NCI-H1417 treated with DMSO at 0.1 percent for 48 hours (cell line): ENCODE measurements at regions not wholly inside any gene's neighbourhood (a gene's known extent, or its start where the extent isn't known, plus 50 kb on each side); places are given as distances from the start of the nearest gene placed in this dataset.
"Not testable (repeated sequence)": the region's sequence is repeated elsewhere in the genome, so short reads cannot be mapped to it uniquely, and the experiment has no call there.

Source experiments
- DNase-seq: peaks from one replicate; lab custom pipeline; 2025; lab: John Stamatoyannopoulos, UW

GRCh38 chr13:65679240-65679639 is 1550.9 kb downstream of the PCDH9 start:
- no peak for DNase-seq

GRCh38 chr13:65677906-65678305 is 1552.2 kb downstream of the PCDH9 start:
- no peak for DNase-seq

GRCh38 chr13:65675383-65675782 is 1554.8 kb downstream of the PCDH9 start:
- DNase-seq: not testable (repeated sequence)

GRCh38 chr13:65670014-65670625 is 1560.0 kb downstream of the PCDH9 start:
- no peak for DNase-seq

GRCh38 chr13:65660731-65661130 is 1569.4 kb downstream of the PCDH9 start:
- no peak for DNase-seq

- DNase-seq: no peak
Observed at GRCh38 chr13:65656740-65657329, 1573.3 kb downstream of the PCDH9 start.

DNA sequence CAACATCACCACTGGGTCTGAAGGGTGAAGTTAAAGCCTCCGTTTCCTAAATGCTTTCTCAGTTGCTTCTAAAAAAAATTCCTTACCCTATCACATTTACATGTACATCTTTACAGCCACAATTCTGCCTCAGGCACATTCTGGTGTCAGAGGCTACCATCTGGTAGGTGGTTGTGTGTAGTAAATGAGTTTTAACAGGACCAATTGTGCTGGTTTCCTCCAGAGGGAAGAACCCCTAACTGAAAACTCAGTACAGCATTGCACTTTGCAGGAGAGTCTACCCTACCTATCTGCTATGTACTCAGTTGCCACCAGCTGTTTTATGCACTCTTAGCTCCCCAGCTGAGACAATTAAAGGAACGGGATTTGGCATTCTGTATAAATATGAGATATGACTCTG is 1576.5 kb downstream of the PCDH9 start:
- no peak for DNase-seq

DNA sequence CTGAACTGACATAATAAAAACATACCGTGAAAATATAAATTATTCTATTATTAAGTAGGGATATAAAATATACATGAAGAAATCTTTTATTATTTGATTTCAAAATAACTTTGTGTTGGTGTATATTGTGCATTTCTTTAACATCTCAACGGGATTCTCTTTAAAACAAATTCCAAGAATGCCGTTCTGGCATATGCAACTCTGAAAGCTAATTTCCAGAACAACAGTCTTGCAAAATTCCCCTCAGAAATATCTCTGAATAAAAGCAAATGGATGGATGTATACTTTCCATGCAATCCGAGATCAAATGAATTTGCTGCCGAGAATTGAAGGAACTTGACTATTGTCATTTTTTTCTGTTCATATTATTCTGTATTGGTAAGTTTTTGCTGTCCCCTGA is 1579.8 kb downstream of the PCDH9 start:
- no peak for DNase-seq

- DNase-seq: no peak
Observed at GRCh38 chr13:65642996-65643395, 1587.1 kb downstream of the PCDH9 start.

DNA sequence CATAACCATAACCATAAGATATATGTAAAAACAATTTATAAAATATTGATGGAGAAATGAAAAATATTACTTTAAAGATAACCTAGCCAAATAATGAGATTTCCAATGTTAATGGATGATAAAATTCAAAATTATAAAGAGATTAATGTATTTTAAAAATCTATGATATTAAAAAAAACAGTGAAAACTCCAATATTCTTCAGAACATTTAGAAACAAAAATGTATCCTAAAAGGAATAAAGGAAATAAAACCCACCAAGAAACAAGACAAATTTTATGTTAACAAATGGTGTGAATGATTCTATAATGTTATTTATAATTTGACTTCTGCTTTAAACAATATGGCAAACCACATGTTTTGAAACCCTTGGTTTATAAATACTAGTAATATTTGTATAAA is 1587.8 kb downstream of the PCDH9 start:
- DNase-seq: no peak

DNA sequence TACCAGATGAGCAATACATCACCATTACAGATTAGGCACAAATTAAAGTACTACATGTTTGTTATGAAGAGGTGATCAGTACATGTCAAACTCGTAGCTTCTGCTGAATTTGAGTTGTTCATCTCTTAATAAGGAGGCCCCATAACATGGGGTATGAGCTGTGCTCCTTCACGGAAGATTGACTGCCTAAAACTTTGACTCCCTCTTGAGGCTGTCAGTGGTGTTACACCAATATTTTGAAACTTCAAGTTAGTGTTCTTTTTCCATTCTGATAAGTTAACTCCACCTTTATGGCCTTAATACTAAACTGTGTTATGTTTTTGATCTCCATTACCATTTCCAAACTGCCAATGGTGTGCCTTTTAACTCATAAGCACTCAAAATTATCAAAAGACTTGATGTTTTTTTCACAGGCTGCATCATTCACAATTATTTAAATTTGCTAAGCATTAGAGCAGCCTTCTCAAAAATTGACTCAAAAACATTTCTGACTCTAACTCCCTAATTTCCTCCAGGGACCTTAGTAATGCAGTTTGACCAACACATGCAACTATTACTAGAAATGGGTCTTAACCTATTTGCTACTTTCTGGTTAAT is 1591.5 kb downstream of the PCDH9 start:
- DNase-seq: no peak

DNA sequence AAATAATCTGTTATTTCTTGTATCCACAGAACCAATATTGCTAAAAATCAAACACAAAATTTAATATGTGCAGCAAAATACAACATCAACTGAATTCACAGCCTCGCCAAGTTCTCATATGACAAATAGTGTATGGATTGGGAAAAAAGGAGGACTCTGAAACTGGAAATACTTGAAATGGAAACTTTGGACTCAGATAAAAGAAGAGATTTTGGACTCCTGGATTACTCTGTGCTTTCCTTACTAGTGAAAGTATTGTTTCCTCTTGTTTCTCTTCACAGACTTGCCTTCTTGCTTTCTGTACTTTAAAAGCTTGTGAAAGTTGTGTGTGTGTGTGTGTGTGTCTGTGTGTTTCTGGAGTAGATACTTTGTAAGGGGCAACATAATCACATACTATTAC is 1596.3 kb downstream of the PCDH9 start:
- DNase-seq: no peak

- no peak for DNase-seq
Observed at GRCh38 chr13:65631078-65631477, 1599.1 kb downstream of the PCDH9 start.

- no peak for DNase-seq
Observed at GRCh38 chr13:65629926-65630325, 1600.2 kb downstream of the PCDH9 start.

DNA sequence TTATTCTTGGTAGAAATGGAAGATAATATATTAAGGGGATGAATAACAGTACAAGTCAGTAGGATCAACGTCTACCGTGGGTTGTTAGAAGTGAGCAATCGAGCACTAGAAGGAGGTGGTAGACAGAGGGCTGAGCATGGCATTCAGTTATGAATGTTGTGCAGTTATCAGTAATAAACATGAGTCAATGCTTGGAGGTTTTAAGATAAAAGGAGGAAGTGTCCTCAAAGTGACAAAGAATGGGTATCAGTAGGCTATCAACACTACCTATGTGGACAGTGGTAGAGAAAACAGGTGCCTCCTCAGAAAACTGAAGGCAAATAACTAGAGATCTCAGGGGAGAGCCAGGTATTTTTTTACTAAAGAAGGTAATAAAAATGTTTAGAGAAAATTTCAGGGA is 1607.0 kb downstream of the PCDH9 start:
- no peak for DNase-seq

DNA sequence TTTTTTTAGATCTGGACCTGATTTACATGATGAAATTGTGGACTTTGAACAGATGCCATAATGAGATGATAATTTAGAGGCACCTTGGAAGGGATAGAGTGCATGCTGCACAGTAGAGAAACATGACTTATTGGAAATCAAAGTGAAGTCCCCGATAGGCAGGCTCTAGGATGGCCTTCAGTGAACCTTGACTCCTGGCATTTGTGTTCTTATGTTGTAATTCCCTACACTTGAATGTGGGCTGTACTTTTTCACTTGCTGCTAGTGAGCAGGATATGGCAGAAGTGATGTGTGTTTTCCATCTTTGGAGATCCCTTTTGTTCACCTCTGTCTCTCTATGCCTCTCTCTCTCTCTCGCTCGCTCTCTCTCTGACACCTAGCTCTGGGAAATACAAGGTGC is 1614.6 kb downstream of the PCDH9 start:
- no peak for DNase-seq

DNA sequence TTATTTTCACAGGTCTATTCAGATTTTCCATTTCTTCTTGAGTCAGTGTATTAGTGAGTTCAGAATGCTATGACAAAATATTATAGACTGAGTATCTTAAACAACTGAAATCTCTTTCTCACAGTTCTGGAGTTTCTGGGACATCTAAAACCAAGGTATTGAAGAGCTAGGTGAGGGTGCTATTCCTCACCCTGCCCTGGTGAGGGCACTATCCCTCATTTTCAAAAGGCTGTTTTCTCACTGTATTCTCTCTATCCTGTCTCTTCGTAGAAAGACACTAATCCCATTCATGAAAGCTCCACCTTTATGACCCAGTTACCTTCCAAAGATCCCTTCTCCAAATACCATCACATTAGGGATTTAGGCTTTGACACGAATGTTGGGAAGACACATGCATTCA is 1617.1 kb downstream of the PCDH9 start:
- no peak for DNase-seq

- DNase-seq: no peak
Observed at GRCh38 chr13:65609350-65609749, 1620.8 kb downstream of the PCDH9 start.

GRCh38 chr13:65606622-65607021 is 1623.5 kb downstream of the PCDH9 start:
- DNase-seq: no peak

GRCh38 chr13:65605396-65605795 is 1624.7 kb downstream of the PCDH9 start:
- no peak for DNase-seq

DNA sequence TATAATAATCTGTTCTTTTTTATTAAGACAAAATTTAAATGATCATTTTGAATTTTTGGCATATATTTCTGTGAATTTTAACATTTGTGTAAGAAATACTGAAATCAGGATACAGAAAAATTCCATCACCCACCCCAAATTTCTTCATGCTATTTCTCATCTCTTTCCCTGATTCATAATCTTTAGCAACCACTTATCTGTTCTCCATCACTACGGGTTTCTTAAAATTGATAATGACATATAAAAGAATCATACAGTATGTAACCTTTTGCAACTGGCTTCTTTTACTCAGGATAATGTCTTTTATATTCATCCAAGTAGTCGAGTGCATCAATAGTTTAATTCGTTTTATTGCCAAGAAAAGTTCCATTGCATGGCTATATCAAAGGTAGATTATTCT is 1627.0 kb downstream of the PCDH9 start:
- DNase-seq: no peak

DNA sequence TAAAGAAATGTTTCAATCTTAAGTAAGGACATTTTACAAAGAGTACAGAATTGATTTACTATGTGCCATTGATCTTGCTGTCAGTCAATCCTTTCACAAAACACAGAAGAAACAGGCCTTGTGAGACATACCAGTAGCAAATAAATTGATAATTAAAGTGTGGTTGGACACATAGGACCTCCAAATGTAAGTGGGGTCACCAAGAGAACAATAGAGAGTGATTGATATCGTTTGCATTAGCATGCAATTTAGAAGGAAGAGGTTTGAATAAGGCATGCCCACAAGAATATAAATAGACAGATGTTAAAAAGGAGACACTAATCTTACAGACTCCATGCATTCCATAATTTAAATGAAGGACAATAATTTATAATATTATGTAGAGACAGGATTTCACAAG is 1628.3 kb downstream of the PCDH9 start:
- DNase-seq: no peak

GRCh38 chr13:65600702-65601101 is 1629.4 kb downstream of the PCDH9 start:
- no peak for DNase-seq
